Spleen (tissue), 11 donors: ENCODE measurements at regions not wholly inside any gene's neighbourhood (a gene's known extent, or its start where the extent isn't known, plus 50 kb on each side); places are given as distances from the start of the nearest gene placed in this dataset.
A peak's percentile ranks its signal among the peaks of the same experiment; 100 is the strongest.

Experiments used
- DNase-seq: peaks from one replicate; pipeline ENCODE4 v3.0.0-alpha.2; 2020
- H3K27ac ChIP-seq, 8 donors: fragments of 200-600 bp; sonication (generic) in 7 of 8; 1 replicate in 4 of 8; 2 replicates in 4 of 8; pipeline versions ENCODE4 v1.5.0 to v1.8.0; 2016 to 2021; ENCODE audit warnings: inconsistent platforms in 4 of 8, mild to moderate bottlenecking in 4 of 8, moderate library complexity in 1 of 8
- H3K27me3 ChIP-seq, 7 donors: fragments of 200-600 bp; sonication (generic) in 6 of 7; replicated peaks in 1 of 7; 1 replicate in 4 of 7; 2 replicates in 3 of 7; pipeline versions ENCODE4 v1.5.0 to v1.8.0; 2016 to 2021; ENCODE audit warnings: inconsistent platforms in 3 of 7, mild to moderate bottlenecking in 1 of 7
- H3K36me3 ChIP-seq, 6 donors: fragments of 200-600 bp; sonication (generic) in 5 of 6; 1 replicate in 4 of 6; 2 replicates in 2 of 6; pipeline versions ENCODE4 v1.5.0 to v1.8.0; 2016 to 2021; ENCODE audit warnings: inconsistent platforms in 2 of 6
- H3K4me1 ChIP-seq, 6 donors: fragments of 200-600 bp; sonication (generic) in 5 of 6; 1 replicate in 3 of 6; 2 replicates in 3 of 6; pipeline versions ENCODE4 v1.5.0 to v1.8.0; 2016 to 2021; ENCODE audit warnings: inconsistent platforms in 3 of 6
- H3K4me3 ChIP-seq, 8 donors: fragments of 200-600 bp; sonication (generic) in 7 of 8; 1 replicate in 4 of 8; 2 replicates in 4 of 8; pipeline versions ENCODE4 v1.5.0 to v1.8.0; 2016 to 2021; ENCODE audit warnings: inconsistent platforms in 4 of 8, mild to moderate bottlenecking in 4 of 8, moderate library complexity in 2 of 8
- H3K9me3 ChIP-seq, 8 donors: fragments of 200-600 bp; sonication (generic) in 7 of 8; 1 replicate in 4 of 8; 2 replicates in 4 of 8; pipeline versions ENCODE4 v1.5.0 to v1.8.0; 2016 to 2021; ENCODE audit warnings: inconsistent platforms in 4 of 8
- CTCF ChIP-seq, 11 experiments: fragments of 200-600 bp in 7 of 11; fragments of 450-650 bp in 4 of 11; sonication (generic) in 4 of 11; IDR thresholded peaks in 8 of 11; conservative IDR thresholded peaks in 3 of 11; 1 replicate in 7 of 11; 2 replicates in 4 of 11; pipeline versions ENCODE4 v1.4.0 to v1.8.0; 2016 to 2021; ENCODE audit warnings: antibody characterized with exemption in 11 of 11, inconsistent platforms in 4 of 11, mild to moderate bottlenecking in 1 of 11
- POLR2A ChIP-seq, 3 donors: fragments of 450-650 bp; IDR thresholded peaks; one replicate each; pipeline ENCODE4 v1.5.1; 2017; ENCODE audit warnings: antibody characterized with exemption in 3 of 3, mild to moderate bottlenecking in 1 of 3
- POLR2AphosphoS5 ChIP-seq, 3 donors: sonication (generic); formaldehyde crosslinking; IDR thresholded peaks; one replicate each; pipeline ENCODE4 v1.5.1; 2017; ENCODE audit warnings: antibody characterized with exemption in 3 of 3
- WGBS, 5 donors: extraction: QIAGEN DNeasy Blood & Tissue Kit in 3 of 5; methylation state at CpG; one replicate each; pipeline versions ENCODE4 v1.1.5 to v1.1.7; 2013 to 2018; 5-methylcytosine and 5-hydroxymethylcytosine counted together
- intact Hi-C: fragments of 100-400 bp; cut with DNase I; formaldehyde crosslinking; loops from one replicate; pipeline ENCODE4 v1.15.0; 2023; ENCODE audit warnings: low total_unique reads
- donor health status: healthy with polysubstance abuse.
- donor health status: DM: no; HTN: no; CAD: no; lungs with moderate emphysema.
- donor health status: DM: no; HTN: no; CAD: no.
- donor health status: Bipolar disorder and iron deficiency.
- donor health status: healthy.
- donor health status: DM: no; HTN: no; CAD: no.
- donor health status: DM: yes; HTN: yes; CAD: no.

GRCh38 chr16:87115646-87116045 is 201.5 kb downstream of the C16orf95 start:
- no peak overlapping the region for H3K4me3 ChIP-seq
- peaks cover 0 to 6% (median 0%) of the 10 kb centered on the region in 6 donors for H3K4me1 ChIP-seq
- intact Hi-C loops, result no loop called here
- TF ChIP-seq POLR2AphosphoS5 (IDR thresholded peaks at IDR 0.05), result no peak
- no peak for TF ChIP-seq POLR2A (IDR thresholded peaks at IDR 0.05)
- TF ChIP-seq CTCF (IDR thresholded peaks at IDR 0.05 in 8 of 11, conservative IDR thresholded peaks at IDR 0.05 in 3 of 11), result no peak
- peaks cover 0 to 28% (median 0%) of the 10 kb centered on the region in 7 donors for H3K27me3 ChIP-seq
- 85 to 97% (median 88%) methylated on average over 6 of the region's 6 CpGs for WGBS, 5 donors
- no peaks in the 10 kb centered on the region for H3K9me3 ChIP-seq
- H3K27ac ChIP-seq, result no peak overlapping the region
- DNase-seq, result no peak
- H3K36me3 ChIP-seq, result no peaks in the 10 kb centered on the region

GRCh38 chr16:87117936-87118335 is 199.3 kb downstream of the C16orf95 start:
- H3K36me3 ChIP-seq, result no peaks in the 10 kb centered on the region
- 19 to 45% (median 25%) methylated on average over 12 of the region's 12 CpGs for WGBS, 5 donors
- peaks cover 0 to 6% (median 0%) of the 10 kb centered on the region in 6 donors for H3K4me1 ChIP-seq
- no peak overlapping the region for H3K4me3 ChIP-seq
- intact Hi-C loops, result no loop called here
- DNase-seq, result peak; percentile 62
- H3K9me3 ChIP-seq, result no peaks in the 10 kb centered on the region
- H3K27me3 ChIP-seq, result peaks cover 0 to 31% (median 0%) of the 10 kb centered on the region in 7 donors
- H3K27ac ChIP-seq, result no peak overlapping the region
- TF ChIP-seq POLR2A (IDR thresholded peaks at IDR 0.05), result no peak
- no peak for TF ChIP-seq POLR2AphosphoS5 (IDR thresholded peaks at IDR 0.05)

- WGBS, 5 donors, result 68 to 88% (median 75%) methylated on average over 2 of the region's 2 CpGs
- Histone ChIP-seq H3K4me3 (no peak overlapping the region), H3K36me3 (no peaks in the 10 kb centered on the region), H3K9me3 (peaks cover 0 to 10% (median 0%) of the 10 kb centered on the region in 8 donors), H3K4me1 (peaks cover 0 to 6% (median 0%) of the 10 kb centered on the region in 6 donors), H3K27me3 (peaks cover 0 to 31% (median 0%) of the 10 kb centered on the region in 7 donors), H3K27ac (no peak overlapping the region)
- TF ChIP-seq POLR2A (IDR thresholded peaks at IDR 0.05) (no peak), CTCF (IDR thresholded peaks at IDR 0.05 in 8 of 11, conservative IDR thresholded peaks at IDR 0.05 in 3 of 11) (no peak), POLR2AphosphoS5 (IDR thresholded peaks at IDR 0.05) (no peak)
- DNase-seq, result no peak
- intact Hi-C loops, result no loop called here
Observed at GRCh38 chr16:87119168-87119567, 198.0 kb downstream of the C16orf95 start.

- DNase-seq, result no peak
- Histone ChIP-seq H3K4me1 (peaks cover 0 to 6% (median 0%) of the 10 kb centered on the region in 6 donors), H3K36me3 (no peaks in the 10 kb centered on the region), H3K27me3 (peaks cover 0 to 31% (median 0%) of the 10 kb centered on the region in 7 donors), H3K4me3 (no peak overlapping the region), H3K9me3 (peaks cover 0 to 10% (median 0%) of the 10 kb centered on the region in 8 donors), H3K27ac (no peak overlapping the region)
- no peak for TF ChIP-seq POLR2AphosphoS5 (IDR thresholded peaks at IDR 0.05)
- no peak for TF ChIP-seq CTCF (IDR thresholded peaks at IDR 0.05 in 8 of 11, conservative IDR thresholded peaks at IDR 0.05 in 3 of 11)
- TF ChIP-seq POLR2A (IDR thresholded peaks at IDR 0.05), result no peak
- intact Hi-C loops, result no loop called here
- WGBS, 5 donors, result 80 to 90% (median 86%) methylated on average over 9 of the region's 9 CpGs
Observed at GRCh38 chr16:87119748-87120147, 197.4 kb downstream of the C16orf95 start.
